ENCODE measurements at regions not wholly inside any gene's neighbourhood (a gene's known extent, or its start where the extent isn't known, plus 50 kb on each side); places are given as distances from the start of the nearest gene placed in this dataset.

- Mint-ChIP-seq H3K9me3 (no peaks in the 10 kb centered on the region), H3K4me3 (no peak overlapping the region), H3K4me1 (ENCODE audit: low read depth in 2 of 2) (no peaks in the 10 kb centered on the region), H3K27me3 (peaks cover 23 to 31% of the 10 kb centered on the region in 2 donors), H3K27ac (no peak overlapping the region), H3K36me3 (no peaks in the 10 kb centered on the region)
- ATAC-seq = no peak
- DNase-seq (ENCODE audit: low spot score) = no peak
These were observed 120.1 kb upstream of the CDH4 start for GRCh38 chr20:61131944-61132343.

GRCh38 chr20:61133611-61134010, 118.5 kb upstream of the CDH4 start:
- DNase-seq (ENCODE audit: low spot score) = no peak
- Mint-ChIP-seq H3K36me3 (no peaks in the 10 kb centered on the region), H3K27me3 (peaks cover 34 to 36% of the 10 kb centered on the region in 2 donors), H3K4me3 (no peak overlapping the region), H3K27ac (no peak overlapping the region), H3K4me1 (ENCODE audit: low read depth in 2 of 2) (no peaks in the 10 kb centered on the region), H3K9me3 (no peaks in the 10 kb centered on the region)
- no peak for ATAC-seq

DNA sequence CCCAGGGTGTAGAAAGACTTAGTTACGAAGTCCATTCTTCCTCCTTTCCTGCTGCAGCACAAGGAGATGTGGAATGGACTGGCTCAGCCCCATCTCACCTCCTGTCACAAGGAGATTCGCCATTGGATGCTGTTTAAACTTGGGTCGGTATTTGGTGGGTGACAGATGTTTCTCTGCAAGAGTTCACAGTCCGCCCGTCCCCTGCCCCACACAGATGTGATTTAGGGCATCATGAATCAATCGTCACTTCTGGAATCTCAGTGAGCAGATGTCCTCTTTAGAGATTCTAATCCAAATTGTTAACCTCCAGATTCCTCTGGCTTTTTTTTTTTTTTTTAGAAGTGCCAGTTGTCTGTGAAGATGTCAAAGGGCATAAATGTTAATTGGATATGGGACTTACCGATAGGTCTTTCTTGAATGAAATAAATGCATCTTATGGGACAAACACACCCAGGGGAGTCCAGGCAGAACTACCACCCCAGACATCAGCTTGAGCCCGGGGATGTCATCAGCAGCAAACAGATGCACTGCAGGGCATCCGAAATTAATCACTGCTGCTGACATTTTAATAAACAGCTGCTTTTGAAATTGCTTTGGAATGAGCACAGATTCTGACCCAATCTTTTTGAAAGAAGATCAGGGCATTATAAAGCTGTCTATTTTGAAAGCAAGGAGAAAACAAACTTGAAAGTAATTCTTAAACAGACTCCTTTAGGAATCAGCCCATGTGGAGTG, 117.6 kb upstream of the CDH4 start:
- Mint-ChIP-seq H3K27ac (no peak overlapping the region), H3K4me3 (no peak overlapping the region), H3K9me3 (no peaks in the 10 kb centered on the region), H3K27me3 (peaks cover 32 to 41% of the 10 kb centered on the region in 2 donors), H3K4me1 (ENCODE audit: low read depth in 2 of 2) (no peaks in the 10 kb centered on the region), H3K36me3 (no peaks in the 10 kb centered on the region)
- DNase-seq (ENCODE audit: low spot score) (no peak), ATAC-seq (no peak)

- H3K4me3 Mint-ChIP-seq = no peak overlapping the region
- H3K36me3 Mint-ChIP-seq = no peaks in the 10 kb centered on the region
- no peaks in the 10 kb centered on the region for H3K9me3 Mint-ChIP-seq
- H3K27ac Mint-ChIP-seq = no peak overlapping the region
- peaks cover 30 to 43% of the 10 kb centered on the region in 2 donors for H3K27me3 Mint-ChIP-seq
- DNase-seq (ENCODE audit: low spot score) = no peak
- no peak for ATAC-seq
- H3K4me1 Mint-ChIP-seq (ENCODE audit: low read depth in 2 of 2) = no peaks in the 10 kb centered on the region
These were observed 116.8 kb upstream of the CDH4 start for GRCh38 chr20:61135266-61135665.

GRCh38 chr20:61135968-61136367, 116.1 kb upstream of the CDH4 start:
- DNase-seq (ENCODE audit: low spot score) = no peak
- peak in 1 of 2 donors; percentile 40 for ATAC-seq
- no peaks in the 10 kb centered on the region for H3K4me1 Mint-ChIP-seq (ENCODE audit: low read depth in 2 of 2)
- H3K36me3 Mint-ChIP-seq = no peaks in the 10 kb centered on the region
- H3K27me3 Mint-ChIP-seq = peaks cover 26 to 45% of the 10 kb centered on the region in 2 donors
- H3K4me3 Mint-ChIP-seq = no peak overlapping the region
- H3K27ac Mint-ChIP-seq = no peak overlapping the region
- H3K9me3 Mint-ChIP-seq = no peaks in the 10 kb centered on the region

GRCh38 chr20:61138566-61138965, 113.5 kb upstream of the CDH4 start:
- Mint-ChIP-seq H3K9me3 (no peaks in the 10 kb centered on the region), H3K36me3 (no peaks in the 10 kb centered on the region), H3K4me1 (ENCODE audit: low read depth in 2 of 2) (no peaks in the 10 kb centered on the region), H3K4me3 (no peak overlapping the region), H3K27me3 (peaks cover 24 to 43% of the 10 kb centered on the region in 2 donors), H3K27ac (no peak overlapping the region)
- no peak for DNase-seq (ENCODE audit: low spot score)
- ATAC-seq = no peak

DNA sequence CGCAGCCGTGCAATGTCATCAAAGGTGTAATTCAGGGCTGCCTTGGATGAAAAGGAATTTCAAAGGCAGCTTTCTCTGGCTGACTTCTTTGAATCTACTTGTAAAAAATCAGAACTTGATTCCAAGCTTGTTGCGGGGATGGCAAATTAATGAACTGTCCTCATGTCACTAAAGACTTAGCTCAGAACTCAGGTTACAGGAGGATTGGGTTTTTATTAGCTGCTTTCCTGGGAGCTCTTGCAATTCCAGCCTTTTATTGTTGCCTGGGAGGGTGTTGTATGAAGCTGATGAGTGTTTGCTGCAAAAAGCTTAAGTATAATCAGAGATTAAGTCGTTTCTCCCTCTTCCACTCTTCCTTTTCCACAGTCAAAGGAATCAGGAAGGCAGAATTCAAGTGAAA, 113.0 kb upstream of the CDH4 start:
- no peak overlapping the region for H3K4me3 Mint-ChIP-seq
- peaks cover 24 to 46% of the 10 kb centered on the region in 2 donors for H3K27me3 Mint-ChIP-seq
- no peaks in the 10 kb centered on the region for H3K9me3 Mint-ChIP-seq
- no peaks in the 10 kb centered on the region for H3K4me1 Mint-ChIP-seq (ENCODE audit: low read depth in 2 of 2)
- no peaks in the 10 kb centered on the region for H3K36me3 Mint-ChIP-seq
- ATAC-seq (no peak), DNase-seq (ENCODE audit: low spot score) (no peak)
- no peak overlapping the region for H3K27ac Mint-ChIP-seq

DNA sequence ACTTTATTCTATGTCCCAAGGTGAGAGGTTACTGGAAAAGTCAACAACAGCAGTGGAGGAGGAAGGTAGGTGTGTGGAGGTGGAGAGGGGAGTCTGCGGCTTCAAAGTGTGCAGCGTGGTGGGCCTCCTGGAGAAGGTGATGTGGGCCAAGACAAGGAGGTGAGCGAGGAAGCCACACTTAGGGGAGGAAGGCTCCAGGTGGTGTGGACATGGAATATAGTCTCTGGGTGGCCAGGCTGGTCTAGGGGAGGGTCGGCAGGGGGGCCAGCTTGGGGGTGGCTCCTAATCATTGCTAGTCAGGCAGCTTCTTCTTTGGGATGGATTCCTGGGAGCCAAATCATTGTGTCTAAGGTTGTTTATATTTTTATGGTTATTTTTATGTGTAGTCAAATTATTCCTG, 111.5 kb upstream of the CDH4 start:
- H3K4me3 Mint-ChIP-seq = no peak overlapping the region
- H3K27ac Mint-ChIP-seq = no peak overlapping the region
- ATAC-seq (no peak), DNase-seq (ENCODE audit: low spot score) (no peak)
- H3K36me3 Mint-ChIP-seq = no peaks in the 10 kb centered on the region
- H3K9me3 Mint-ChIP-seq = no peaks in the 10 kb centered on the region
- H3K27me3 Mint-ChIP-seq = peaks cover 21 to 54% of the 10 kb centered on the region in 2 donors
- H3K4me1 Mint-ChIP-seq (ENCODE audit: low read depth in 2 of 2) = no peaks in the 10 kb centered on the region

- DNase-seq (ENCODE audit: low spot score) (no peak), ATAC-seq (no peak)
- Mint-ChIP-seq H3K27ac (no peak overlapping the region), H3K4me3 (no peak overlapping the region), H3K4me1 (ENCODE audit: low read depth in 2 of 2) (no peaks in the 10 kb centered on the region), H3K9me3 (no peaks in the 10 kb centered on the region), H3K36me3 (no peaks in the 10 kb centered on the region), H3K27me3 (peaks cover 17 to 23% of the 10 kb centered on the region in 2 donors)
These were observed 106.0 kb upstream of the CDH4 start for GRCh38 chr20:61146023-61146422.

DNA sequence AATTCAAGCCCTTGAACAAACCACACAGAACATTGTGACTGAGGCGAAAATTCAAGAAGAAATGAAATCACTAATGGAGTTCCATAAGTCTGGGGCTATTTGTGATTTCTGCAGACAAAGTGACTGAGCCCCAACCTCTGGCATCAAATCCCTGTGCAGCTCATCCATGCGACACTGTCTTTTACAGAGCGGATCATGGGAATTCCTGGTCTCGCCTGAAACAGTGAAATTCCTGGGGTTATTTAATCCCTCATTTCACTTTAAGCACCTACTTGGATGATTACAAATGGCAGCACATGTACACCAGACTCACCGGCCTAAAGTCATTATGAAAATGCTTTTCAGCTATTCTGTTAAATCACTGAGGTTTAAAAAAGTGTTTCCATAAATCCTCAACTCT, 102.4 kb upstream of the CDH4 start:
- H3K4me3 Mint-ChIP-seq = no peak overlapping the region
- H3K4me1 Mint-ChIP-seq (ENCODE audit: low read depth in 2 of 2) = no peaks in the 10 kb centered on the region
- H3K27me3 Mint-ChIP-seq = peaks cover 13 to 18% of the 10 kb centered on the region in 2 donors
- DNase-seq (ENCODE audit: low spot score) (no peak), ATAC-seq (no peak)
- H3K27ac Mint-ChIP-seq = no peak overlapping the region
- no peaks in the 10 kb centered on the region for H3K36me3 Mint-ChIP-seq
- H3K9me3 Mint-ChIP-seq = no peaks in the 10 kb centered on the region

- Mint-ChIP-seq H3K27ac (no peak overlapping the region), H3K4me1 (ENCODE audit: low read depth in 2 of 2) (no peaks in the 10 kb centered on the region), H3K27me3 (peaks cover 10 to 17% of the 10 kb centered on the region in 2 donors), H3K4me3 (no peak overlapping the region), H3K9me3 (no peaks in the 10 kb centered on the region), H3K36me3 (no peaks in the 10 kb centered on the region)
- ATAC-seq (no peak), DNase-seq (ENCODE audit: low spot score) (no peak)
These were observed 94.8 kb upstream of the CDH4 start for GRCh38 chr20:61157301-61157700.

- Mint-ChIP-seq H3K4me1 (ENCODE audit: low read depth in 2 of 2) (no peaks in the 10 kb centered on the region), H3K27me3 (peaks cover 2 to 11% of the 10 kb centered on the region in 2 donors), H3K27ac (no peak overlapping the region), H3K36me3 (no peaks in the 10 kb centered on the region), H3K9me3 (no peaks in the 10 kb centered on the region), H3K4me3 (no peak overlapping the region)
- no peak for ATAC-seq
- DNase-seq (ENCODE audit: low spot score) = no peak
These were observed 91.9 kb upstream of the CDH4 start for GRCh38 chr20:61159957-61160686.

GRCh38 chr20:61161726-61162390, 90.2 kb upstream of the CDH4 start:
- ATAC-seq (no peak), DNase-seq (ENCODE audit: low spot score) (no peak)
- Mint-ChIP-seq H3K9me3 (no peaks in the 10 kb centered on the region), H3K4me1 (ENCODE audit: low read depth in 2 of 2) (no peaks in the 10 kb centered on the region), H3K36me3 (no peaks in the 10 kb centered on the region), H3K27me3 (peaks cover 0 to 8% of the 10 kb centered on the region in 2 donors), H3K4me3 (no peak overlapping the region), H3K27ac (no peak overlapping the region)

DNA sequence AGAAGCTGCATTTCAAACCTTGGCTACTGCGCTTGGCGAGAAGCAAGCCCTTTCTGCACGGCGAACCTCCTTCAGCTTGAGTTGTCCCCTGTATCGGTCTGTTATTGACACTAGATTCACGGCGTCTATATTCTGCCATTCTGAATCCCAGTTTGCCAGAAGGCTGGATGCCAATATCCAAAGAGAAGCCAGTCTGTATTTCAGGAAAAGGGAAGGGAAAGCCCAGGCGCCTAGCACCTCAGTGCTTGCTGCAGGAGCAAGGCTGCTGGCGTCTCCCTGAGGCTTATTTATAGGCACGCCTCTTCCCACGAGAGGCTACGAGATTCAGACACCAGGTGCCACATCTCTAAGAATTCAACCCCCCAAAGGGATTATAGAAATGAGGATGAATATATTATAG, 89.6 kb upstream of the CDH4 start:
- Mint-ChIP-seq H3K27ac (no peak overlapping the region), H3K27me3 (peaks cover 1 to 7% of the 10 kb centered on the region in 2 donors), H3K4me1 (ENCODE audit: low read depth in 2 of 2) (no peaks in the 10 kb centered on the region), H3K36me3 (no peaks in the 10 kb centered on the region), H3K4me3 (no peak overlapping the region), H3K9me3 (no peaks in the 10 kb centered on the region)
- DNase-seq (ENCODE audit: low spot score) (no peak), ATAC-seq (no peak)

Data from natural killer cell treated with Interleukin-12 subunit alpha and Interleukin-12 subunit beta and Interleukin-15 and Interleukin-18, amount 100 ng/mL, for 72 hours (primary cell).